Hematopoietic multipotent progenitor cell treated with erythropoietin and hydrocortisone succinate and interleukin-3 and kit ligand, for 8 days (in vitro differentiated cells): ENCODE measurements at regions not wholly inside any gene's neighbourhood (a gene's known extent, or its start where the extent isn't known, plus 50 kb on each side); places are given as distances from the start of the nearest gene placed in this dataset.
A peak's percentile ranks its signal among the peaks of the same experiment; 100 is the strongest.
"Not testable (repeated sequence)": the region's sequence is repeated elsewhere in the genome, so short reads cannot be mapped to it uniquely, and the experiment has no call there.

Experiments
- DNase-seq: peaks from one replicate; pipeline ENCODE4 v3.0.0-alpha.2; 2015

- DNase-seq = not testable (repeated sequence)
These were observed 354.5 kb downstream of the CEP170 start for GRCh38 chr1:242900558-242900957.

DNA sequence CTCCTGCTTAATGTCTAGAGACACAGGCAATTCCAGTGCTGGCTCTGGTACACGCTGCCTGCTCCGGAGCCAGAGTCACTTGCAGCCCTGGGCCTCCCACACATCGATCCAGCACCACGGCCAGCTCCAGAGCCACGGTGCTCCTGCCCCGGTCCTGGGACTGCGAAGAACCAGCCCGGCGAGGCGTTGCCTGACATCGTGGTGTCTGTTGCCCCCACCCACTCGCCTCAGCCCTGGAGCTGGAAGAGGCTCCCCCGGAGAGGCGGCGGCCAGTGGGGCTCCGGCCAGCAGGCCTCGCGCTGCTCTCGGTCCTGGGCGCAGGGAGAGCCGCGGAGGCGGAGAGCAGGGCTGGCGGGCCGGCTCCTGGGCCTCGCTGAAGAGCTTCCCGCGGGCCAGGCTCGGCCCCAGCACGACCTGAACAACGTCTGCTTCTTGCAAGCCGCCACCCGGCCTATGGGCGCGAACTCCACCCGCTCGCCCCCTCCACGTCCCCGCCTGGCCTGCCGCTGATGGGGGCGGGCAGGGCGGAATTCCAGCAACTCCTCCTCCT, 364.8 kb downstream of the CEP170 start:
- peak; percentile 2 for DNase-seq

GRCh38 chr1:242886137-242886536, 361.6 kb upstream of the PLD5 start:
- no peak for DNase-seq

GRCh38 chr1:242880022-242880421, 355.5 kb upstream of the PLD5 start:
- not testable (repeated sequence) for DNase-seq

GRCh38 chr1:242877743-242878142, 353.2 kb upstream of the PLD5 start:
- no peak for DNase-seq

DNA sequence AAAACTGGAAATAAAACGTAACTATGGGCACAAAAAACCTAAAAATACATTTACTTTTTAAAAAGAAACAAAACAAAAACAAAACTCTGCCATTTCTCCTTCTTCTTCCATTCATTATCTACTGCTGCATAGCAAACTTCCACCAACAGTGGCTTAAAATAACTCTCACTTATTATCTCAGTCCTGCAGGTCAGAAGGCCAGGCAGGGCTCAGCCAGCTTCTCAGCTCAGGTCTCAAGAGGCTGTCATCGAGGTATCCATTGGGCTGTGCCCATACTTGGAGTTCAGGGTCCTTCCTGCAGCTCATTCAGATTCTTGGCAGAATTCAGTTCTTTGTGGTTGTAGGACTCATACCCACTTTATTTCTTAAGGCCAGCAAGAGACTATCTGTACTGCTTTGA, 352.7 kb upstream of the PLD5 start:
- DNase-seq = no peak

DNA sequence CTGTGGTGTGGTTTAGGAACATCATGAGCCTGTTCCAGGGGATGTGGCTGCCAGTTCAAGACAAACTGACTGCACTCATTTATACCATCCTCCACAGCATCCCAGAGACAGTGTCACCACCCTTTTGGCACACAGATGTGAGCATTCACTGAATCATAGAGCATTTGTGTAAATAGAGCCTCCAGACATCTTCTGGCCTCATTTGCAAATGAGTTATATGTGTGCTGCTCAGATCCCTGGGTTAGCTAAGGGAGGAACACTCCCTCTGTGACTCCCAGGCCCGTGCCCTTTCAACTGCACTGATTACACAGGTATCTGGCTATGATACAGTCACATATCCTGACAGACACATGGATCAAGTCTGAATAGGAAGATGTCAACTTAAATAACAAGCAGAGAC, 351.5 kb upstream of the PLD5 start:
- no peak for DNase-seq

GRCh38 chr1:242873661-242874060, 349.2 kb upstream of the PLD5 start:
- no peak for DNase-seq

- DNase-seq = no peak
These were observed 348.0 kb upstream of the PLD5 start for GRCh38 chr1:242872521-242872920.

DNA sequence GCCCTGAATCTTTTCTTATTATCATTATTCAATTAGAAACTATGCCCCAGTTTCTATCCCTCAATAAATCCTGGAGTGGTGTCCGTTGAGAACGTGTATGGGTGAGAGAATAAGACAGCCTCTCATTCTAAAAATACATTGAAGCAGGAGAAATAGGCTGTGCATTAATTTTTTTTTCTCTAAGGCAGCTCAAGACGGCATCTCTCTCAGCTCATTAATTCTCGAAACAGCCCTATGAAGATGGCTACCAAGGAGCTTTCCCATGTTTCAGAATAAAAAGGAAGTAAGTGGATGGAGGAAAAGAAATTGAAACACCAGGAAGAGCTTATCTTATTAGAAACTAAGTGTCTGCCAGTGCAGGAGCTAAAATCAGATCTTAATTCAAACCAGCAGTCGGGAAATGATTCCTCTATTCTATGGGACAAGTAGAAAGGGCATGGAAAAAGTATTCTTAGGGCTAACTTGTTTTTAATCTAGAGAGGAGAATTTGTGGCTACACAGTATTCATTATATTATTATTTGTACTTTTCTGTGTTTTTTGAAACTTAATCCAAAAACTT, 347.1 kb upstream of the PLD5 start:
- DNase-seq = no peak

- no peak for DNase-seq
These were observed 346.5 kb upstream of the PLD5 start for GRCh38 chr1:242870966-242871365.

DNA sequence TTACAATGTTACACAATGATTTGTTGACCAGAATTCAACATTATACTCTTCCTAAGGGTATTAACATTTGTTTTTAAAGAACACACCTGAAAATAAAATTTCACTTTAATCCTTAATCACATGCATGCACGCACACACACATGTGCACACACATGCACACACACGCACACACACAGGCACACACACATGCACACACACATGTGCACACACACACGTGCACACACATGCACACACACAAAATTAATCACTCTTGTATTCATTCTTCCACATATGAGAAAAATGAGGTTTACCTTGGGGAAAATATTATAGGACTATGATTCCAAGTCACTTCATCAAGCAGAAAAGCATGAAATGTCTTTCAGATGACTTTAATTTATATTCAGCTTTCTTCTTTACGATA, 331.8 kb upstream of the PLD5 start:
- no peak for DNase-seq

DNA sequence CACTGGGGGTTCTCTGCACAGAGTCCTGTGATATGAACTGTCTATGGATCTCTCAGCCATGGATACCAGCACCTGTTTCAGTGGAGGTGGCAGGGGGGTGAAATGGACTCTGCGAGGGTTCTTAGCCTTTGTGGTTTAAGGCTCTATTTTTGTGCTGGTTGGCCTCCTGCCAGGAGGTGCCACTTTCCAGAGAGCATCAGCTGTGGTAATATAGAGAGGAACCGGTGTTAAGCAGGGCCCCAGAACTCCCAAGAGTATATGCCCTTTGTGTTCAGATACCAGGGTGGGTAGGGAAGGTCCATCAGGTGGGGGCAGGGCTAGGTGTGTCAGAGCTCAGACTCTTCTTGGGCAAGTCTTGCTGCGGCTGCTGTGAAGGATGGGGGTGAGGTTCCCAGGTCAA, 330.0 kb upstream of the PLD5 start:
- no peak for DNase-seq

- DNase-seq = peak; percentile 2
These were observed 323.0 kb upstream of the PLD5 start for GRCh38 chr1:242847390-242847993.

DNA sequence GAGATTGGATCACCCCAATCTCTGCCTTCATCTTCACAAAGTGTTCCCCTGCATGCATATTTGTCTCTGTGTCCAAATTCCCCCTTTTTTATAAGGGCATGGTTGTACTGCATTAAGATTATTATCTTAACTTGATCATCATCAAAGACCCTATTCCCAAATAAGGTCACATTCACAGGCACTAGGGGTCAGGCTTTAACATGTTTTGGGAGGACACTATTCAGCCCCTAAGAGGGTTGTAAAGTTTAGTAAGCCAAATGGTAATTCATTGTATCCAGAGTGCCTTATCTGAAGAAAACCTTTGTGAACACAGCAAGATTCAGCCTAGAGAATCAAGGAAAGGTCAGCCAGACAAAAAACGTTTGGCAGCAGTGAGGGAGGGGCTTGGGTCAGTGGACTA, 317.6 kb upstream of the PLD5 start:
- DNase-seq = no peak

DNA sequence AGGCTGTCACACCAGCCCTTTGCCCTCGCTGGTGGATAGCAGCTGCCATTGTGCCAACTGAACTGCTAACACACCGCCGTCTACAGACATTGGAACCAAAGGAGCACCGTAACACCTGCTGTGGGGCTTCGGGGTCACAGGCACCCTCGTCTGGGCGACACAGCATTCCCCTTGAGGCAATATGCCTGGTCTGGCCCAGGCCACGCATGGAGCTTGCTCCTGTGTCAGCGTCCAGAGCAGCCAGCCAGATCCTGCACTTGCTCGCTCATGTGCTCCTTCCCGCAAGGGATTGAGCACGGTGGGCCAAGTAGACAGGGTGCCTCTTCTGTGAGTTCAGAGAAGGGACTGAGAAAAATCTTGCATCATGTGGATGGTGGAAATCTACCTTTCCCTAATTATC, 314.6 kb upstream of the PLD5 start:
- no peak for DNase-seq

DNA sequence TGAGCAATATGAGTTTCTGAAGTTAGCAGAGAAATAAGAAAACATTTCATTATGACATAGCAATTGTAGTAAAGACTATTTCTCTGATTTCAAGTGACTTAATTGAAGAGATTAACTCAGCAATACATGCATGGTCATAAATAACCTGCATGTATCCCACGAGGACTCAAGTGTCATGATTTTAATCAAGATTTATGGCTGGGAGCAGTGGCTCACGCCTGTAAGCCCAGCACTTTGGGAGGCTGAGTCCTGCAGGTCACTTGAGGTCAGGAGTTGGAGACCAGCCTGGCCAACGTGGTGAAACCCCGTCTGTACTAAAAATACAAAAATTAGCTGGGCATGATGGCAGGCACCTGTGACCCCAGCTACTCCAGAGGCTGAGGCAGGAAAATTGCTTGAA, 311.9 kb upstream of the PLD5 start:
- no peak for DNase-seq

- no peak for DNase-seq
These were observed 304.3 kb upstream of the PLD5 start for GRCh38 chr1:242828828-242829227.

- no peak for DNase-seq
These were observed 303.7 kb upstream of the PLD5 start for GRCh38 chr1:242828199-242828598.

GRCh38 chr1:242827538-242827937, 303.0 kb upstream of the PLD5 start:
- DNase-seq = peak; percentile 9

DNA sequence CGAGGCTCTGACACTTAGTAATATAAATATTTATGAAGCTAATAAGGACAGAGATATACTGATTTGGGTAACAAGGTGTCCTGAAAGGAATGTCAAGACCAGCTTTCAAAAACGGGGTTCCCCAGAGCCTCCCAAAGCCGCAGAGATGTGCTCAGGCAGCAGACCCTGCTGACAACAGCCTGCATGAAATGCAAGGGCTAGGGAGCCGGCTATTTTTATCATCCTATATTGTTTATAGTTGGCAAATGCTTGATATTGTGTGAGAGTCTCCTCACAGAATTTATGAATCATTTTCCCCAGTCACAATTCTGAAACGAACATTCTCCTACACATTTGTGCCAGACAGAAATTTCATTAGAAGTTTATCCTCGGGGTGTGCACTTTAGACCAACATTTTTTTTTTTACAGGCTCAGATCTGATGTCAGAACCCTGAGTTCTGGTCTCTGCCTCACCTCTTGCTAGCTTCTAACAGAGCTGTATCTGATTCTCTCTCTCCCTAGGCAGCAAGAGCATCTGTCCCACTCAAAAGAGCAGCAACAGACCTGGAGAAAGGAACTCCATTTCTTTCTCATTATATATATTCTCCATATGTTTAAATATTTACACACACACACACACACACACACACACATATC, 302.3 kb upstream of the PLD5 start:
- no peak for DNase-seq

- DNase-seq = no peak
These were observed 299.9 kb upstream of the PLD5 start for GRCh38 chr1:242824435-242824834.

DNA sequence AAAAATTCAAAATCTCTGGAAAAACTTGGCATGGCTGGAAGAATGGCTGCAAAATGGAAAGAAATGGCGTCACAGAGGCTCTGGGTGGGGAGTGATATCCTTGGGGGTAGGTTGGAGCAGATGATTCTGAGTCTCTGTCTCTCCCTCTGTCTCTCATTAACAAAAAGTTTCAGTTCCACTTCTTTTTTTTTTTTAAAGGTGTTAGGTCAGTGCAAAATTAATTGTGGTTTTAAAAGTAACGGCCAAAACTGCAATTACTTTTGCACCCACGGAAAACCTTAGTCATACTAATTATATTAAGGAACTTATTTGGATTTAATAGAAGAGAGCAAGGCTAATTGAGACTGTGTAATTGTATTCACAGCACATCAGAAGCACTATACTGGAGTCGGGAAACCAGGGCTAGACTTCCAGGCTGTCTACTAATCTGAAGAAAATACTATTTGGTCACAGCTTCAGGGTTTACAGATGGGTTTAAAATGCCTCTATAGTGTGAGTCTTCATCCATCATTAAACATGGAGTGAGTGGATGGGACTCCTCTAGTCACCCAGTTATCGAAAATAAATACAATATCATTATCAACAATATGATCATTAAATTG, 289.1 kb upstream of the PLD5 start:
- DNase-seq = no peak
